Vagina (tissue), 2 donors: ENCODE measurements at regions not wholly inside any gene's neighbourhood (a gene's known extent, or its start where the extent isn't known, plus 50 kb on each side); places are given as distances from the start of the nearest gene placed in this dataset.

ENCODE experiments used
- DNase-seq, 2 donors: peaks; one replicate each; pipeline ENCODE4 v3.0.0-alpha.2; 2017; ENCODE audit errors: extremely low spot score in 2 of 2
- H3K27ac ChIP-seq: fragments of 200-600 bp; sonication (generic); one replicate; pipeline ENCODE4 v1.5.1; 2019
- H3K27me3 ChIP-seq: fragments of 200-600 bp; sonication (generic); one replicate; pipeline ENCODE4 v1.5.1; 2019
- H3K36me3 ChIP-seq, 2 donors: fragments of 200-600 bp; sonication (generic); one replicate each; pipeline ENCODE4 v1.5.1; 2017 to 2019
- H3K4me1 ChIP-seq: fragments of 200-600 bp; sonication (generic); one replicate; pipeline ENCODE4 v1.5.1; 2019
- H3K4me3 ChIP-seq, 2 donors: fragments of 200-600 bp; sonication (generic); 1 replicate in 1 of 2; 2 replicates in 1 of 2; pipeline ENCODE4 v1.5.1; 2016 to 2019
- H3K9me3 ChIP-seq: fragments of 200-600 bp; sonication (generic); one replicate; pipeline ENCODE4 v1.5.1; 2019
- CTCF ChIP-seq, 3 experiments: fragments of 450-650 bp in 2 of 3; fragments of 200-600 bp in 1 of 3; sonication (generic) in 1 of 3; IDR thresholded peaks; one replicate each; pipeline ENCODE4 v1.5.1; 2017 to 2019; ENCODE audit warnings: antibody characterized with exemption in 3 of 3, mild to moderate bottlenecking in 2 of 3, moderate library complexity in 2 of 3
- POLR2A ChIP-seq, 2 donors: fragments of 450-650 bp; IDR thresholded peaks; one replicate each; pipeline ENCODE4 v1.6.1; 2017; ENCODE audit warnings: antibody characterized with exemption in 2 of 2, mild to moderate bottlenecking in 2 of 2, moderate library complexity in 2 of 2
- POLR2AphosphoS5 ChIP-seq, 2 donors: sonication (generic); formaldehyde crosslinking; IDR thresholded peaks; one replicate each; pipeline ENCODE4 v1.9.0; 2017; ENCODE audit warnings: antibody characterized with exemption in 2 of 2, mild to moderate bottlenecking in 2 of 2, low read depth in 1 of 2; ENCODE audit not compliant: insufficient read depth in 1 of 2
- intact Hi-C: fragments of 100-400 bp; cut with DNase I; formaldehyde crosslinking; loops from one replicate; pipeline ENCODE4 v1.15.1; 2023

- Histone ChIP-seq H3K27ac (no peak overlapping the region), H3K27me3 (no peaks in the 10 kb centered on the region), H3K9me3 (no peaks in the 10 kb centered on the region), H3K4me1 (no peaks in the 10 kb centered on the region), H3K36me3 (no peaks in the 10 kb centered on the region), H3K4me3 (no peak overlapping the region)
- no peak for TF ChIP-seq CTCF (IDR thresholded peaks at IDR 0.05)
- no peak for TF ChIP-seq POLR2A (IDR thresholded peaks at IDR 0.05)
- no peak for TF ChIP-seq POLR2AphosphoS5 (IDR thresholded peaks at IDR 0.05; ENCODE audit: insufficient read depth in 1 of 2, low read depth in 1 of 2)
- DNase-seq, result no peak
- intact Hi-C loops, result no loop called here
Measured at GRCh38 chr12:24049101-24049500, 99.6 kb upstream of the SOX5 start.

- Histone ChIP-seq H3K27ac (no peak overlapping the region), H3K36me3 (no peaks in the 10 kb centered on the region), H3K4me1 (no peaks in the 10 kb centered on the region), H3K4me3 (no peak overlapping the region), H3K27me3 (no peaks in the 10 kb centered on the region), H3K9me3 (no peaks in the 10 kb centered on the region)
- no peak for DNase-seq
- TF ChIP-seq POLR2AphosphoS5 (IDR thresholded peaks at IDR 0.05; ENCODE audit: insufficient read depth in 1 of 2, low read depth in 1 of 2) (no peak), POLR2A (IDR thresholded peaks at IDR 0.05) (no peak), CTCF (IDR thresholded peaks at IDR 0.05) (no peak)
- intact Hi-C loops, result no loop called here
Measured at GRCh38 chr12:24048446-24048845, 99.0 kb upstream of the SOX5 start.

GRCh38 chr12:24047326-24047725, 97.9 kb upstream of the SOX5 start:
- no peak for TF ChIP-seq CTCF (IDR thresholded peaks at IDR 0.05)
- no peak for TF ChIP-seq POLR2A (IDR thresholded peaks at IDR 0.05)
- TF ChIP-seq POLR2AphosphoS5 (IDR thresholded peaks at IDR 0.05; ENCODE audit: insufficient read depth in 1 of 2, low read depth in 1 of 2), result no peak
- Histone ChIP-seq H3K27ac (no peak overlapping the region), H3K4me1 (no peaks in the 10 kb centered on the region), H3K9me3 (no peaks in the 10 kb centered on the region), H3K4me3 (no peak overlapping the region), H3K36me3 (no peaks in the 10 kb centered on the region), H3K27me3 (no peaks in the 10 kb centered on the region)
- intact Hi-C loops, result no loop called here
- DNase-seq, result no peak

GRCh38 chr12:24045816-24046257, 96.4 kb upstream of the SOX5 start:
- no peaks in the 10 kb centered on the region for H3K36me3 ChIP-seq
- intact Hi-C loops, result no loop called here
- H3K27ac ChIP-seq, result no peak overlapping the region
- DNase-seq, result no peak
- no peak overlapping the region for H3K4me3 ChIP-seq
- no peaks in the 10 kb centered on the region for H3K27me3 ChIP-seq
- H3K4me1 ChIP-seq, result no peaks in the 10 kb centered on the region
- no peaks in the 10 kb centered on the region for H3K9me3 ChIP-seq
- no peak for TF ChIP-seq POLR2AphosphoS5 (IDR thresholded peaks at IDR 0.05; ENCODE audit: insufficient read depth in 1 of 2, low read depth in 1 of 2)
- TF ChIP-seq CTCF (IDR thresholded peaks at IDR 0.05), result no peak
- TF ChIP-seq POLR2A (IDR thresholded peaks at IDR 0.05), result no peak

- Histone ChIP-seq H3K27ac (no peak overlapping the region), H3K27me3 (no peaks in the 10 kb centered on the region), H3K4me3 (no peak overlapping the region), H3K9me3 (no peaks in the 10 kb centered on the region), H3K4me1 (no peaks in the 10 kb centered on the region), H3K36me3 (no peaks in the 10 kb centered on the region)
- intact Hi-C loops, result no loop called here
- TF ChIP-seq POLR2AphosphoS5 (IDR thresholded peaks at IDR 0.05; ENCODE audit: insufficient read depth in 1 of 2, low read depth in 1 of 2) (no peak), CTCF (IDR thresholded peaks at IDR 0.05) (no peak), POLR2A (IDR thresholded peaks at IDR 0.05) (no peak)
- no peak for DNase-seq
Measured at GRCh38 chr12:24044941-24045703, 95.7 kb upstream of the SOX5 start.
